ENCODE measurements at regions not wholly inside any gene's neighbourhood (a gene's known extent, or its start where the extent isn't known, plus 50 kb on each side); places are given as distances from the start of the nearest gene placed in this dataset.
"Not testable (repeated sequence)": the region's sequence is repeated elsewhere in the genome, so short reads cannot be mapped to it uniquely, and the experiment has no call there.

GRCh38 chr16:64276646-64277045, 845.2 kb downstream of the CDH11 start:
- no peaks in the 10 kb centered on the region for H3K4me1 ChIP-seq
- TF ChIP-seq POLR2AphosphoS5 (IDR thresholded peaks at IDR 0.05): no peak
- no peak for TF ChIP-seq EP300 (IDR thresholded peaks at IDR 0.05; ENCODE audit: low read depth)
- no peak for TF ChIP-seq CTCF (IDR thresholded peaks at IDR 0.05)
- no peak for DNase-seq
- intact Hi-C loops (cut with DNase I; ENCODE audit: low total_unique reads) (no loop called here), in situ Hi-C loops (cut with MboI; ENCODE audit: low pct_ligation_motif_present in 1 of 4, low pct_unique_long_range_greater_than_20kb in 1 of 4, low sequenced_read_pairs in 3 of 4) (no loop called here)
- H3K4me3 ChIP-seq: no peak overlapping the region
- H3K27me3 ChIP-seq: no peaks in the 10 kb centered on the region
- H3K36me3 ChIP-seq: no peaks in the 10 kb centered on the region
- no peaks in the 10 kb centered on the region for H3K9me3 ChIP-seq
- no peak overlapping the region for H3K27ac ChIP-seq
- WGBS, 2 donors (ENCODE audit: low coverage in 1 of 2): 82 to 89% methylated on average over 1 of the region's 1 CpG

- no peak overlapping the region for H3K27ac ChIP-seq
- intact Hi-C loops (cut with DNase I; ENCODE audit: low total_unique reads): no loop called here
- DNase-seq: no peak
- H3K9me3 ChIP-seq: no peaks in the 10 kb centered on the region
- H3K27me3 ChIP-seq: no peaks in the 10 kb centered on the region
- in situ Hi-C loops (cut with MboI; ENCODE audit: low pct_ligation_motif_present in 1 of 4, low pct_unique_long_range_greater_than_20kb in 1 of 4, low sequenced_read_pairs in 3 of 4): no loop called here
- TF ChIP-seq POLR2A (IDR thresholded peaks at IDR 0.05) (no peak), POLR2AphosphoS5 (IDR thresholded peaks at IDR 0.05) (no peak), EP300 (IDR thresholded peaks at IDR 0.05; ENCODE audit: low read depth) (no peak), CTCF (IDR thresholded peaks at IDR 0.05) (no peak)
- no peaks in the 10 kb centered on the region for H3K4me1 ChIP-seq
- no peak overlapping the region for H3K4me3 ChIP-seq
- no peaks in the 10 kb centered on the region for H3K36me3 ChIP-seq
Observed at GRCh38 chr16:64272028-64272427, 849.8 kb downstream of the CDH11 start.

- no peaks in the 10 kb centered on the region for H3K27me3 ChIP-seq
- in situ Hi-C loops (cut with MboI; ENCODE audit: low pct_ligation_motif_present in 1 of 4, low pct_unique_long_range_greater_than_20kb in 1 of 4, low sequenced_read_pairs in 3 of 4): no loop called here
- H3K27ac ChIP-seq: no peak overlapping the region
- H3K4me3 ChIP-seq: no peak overlapping the region
- no peaks in the 10 kb centered on the region for H3K9me3 ChIP-seq
- intact Hi-C loops (cut with DNase I; ENCODE audit: low total_unique reads): no loop called here
- TF ChIP-seq POLR2A (IDR thresholded peaks at IDR 0.05) (no peak), CTCF (IDR thresholded peaks at IDR 0.05) (no peak), EP300 (IDR thresholded peaks at IDR 0.05; ENCODE audit: low read depth) (no peak), POLR2AphosphoS5 (IDR thresholded peaks at IDR 0.05) (no peak)
- WGBS, 2 donors (ENCODE audit: low coverage in 1 of 2): 43 to 52% methylated on average over 1 of the region's 1 CpG
- no peaks in the 10 kb centered on the region for H3K4me1 ChIP-seq
- H3K36me3 ChIP-seq: no peaks in the 10 kb centered on the region
- no peak for DNase-seq
Observed at GRCh38 chr16:64269756-64270155, 852.1 kb downstream of the CDH11 start.

- TF ChIP-seq POLR2AphosphoS5 (IDR thresholded peaks at IDR 0.05) (no peak), CTCF (IDR thresholded peaks at IDR 0.05) (no peak), POLR2A (IDR thresholded peaks at IDR 0.05) (no peak), EP300 (IDR thresholded peaks at IDR 0.05; ENCODE audit: low read depth) (no peak)
- intact Hi-C loops (cut with DNase I; ENCODE audit: low total_unique reads): no loop called here
- H3K4me3 ChIP-seq: no peak overlapping the region
Observed at GRCh38 chr16:64265756-64266155, 856.1 kb downstream of the CDH11 start.

GRCh38 chr16:64260631-64261401, 861.0 kb downstream of the CDH11 start:
- intact Hi-C loops (cut with DNase I; ENCODE audit: low total_unique reads); H3K27ac ChIP-seq; H3K4me3 ChIP-seq; H3K27me3 ChIP-seq; H3K36me3 ChIP-seq; H3K4me1 ChIP-seq; DNase-seq; H3K9me3 ChIP-seq; in situ Hi-C loops (cut with MboI; ENCODE audit: low pct_ligation_motif_present in 1 of 4, low pct_unique_long_range_greater_than_20kb in 1 of 4, low sequenced_read_pairs in 3 of 4): not testable (repeated sequence)
- WGBS, 2 donors (ENCODE audit: low coverage in 1 of 2): 90 to 92% methylated on average over 15 to 23 of the region's 23 CpGs

More at GRCh38 chr16:64265756-64266155, 856.1 kb downstream of the CDH11 start:
- DNase-seq: no peak
- in situ Hi-C loops (cut with MboI; ENCODE audit: low pct_ligation_motif_present in 1 of 4, low pct_unique_long_range_greater_than_20kb in 1 of 4, low sequenced_read_pairs in 3 of 4): no loop called here
- H3K27me3 ChIP-seq: no peaks in the 10 kb centered on the region
- no peak overlapping the region for H3K27ac ChIP-seq
- H3K36me3 ChIP-seq: no peaks in the 10 kb centered on the region
- H3K9me3 ChIP-seq: no peaks in the 10 kb centered on the region
- no peaks in the 10 kb centered on the region for H3K4me1 ChIP-seq

All from transverse colon (tissue), 4 donors.